WTC11 (cell line): ENCODE measurements at regions not wholly inside any gene's neighbourhood (a gene's known extent, or its start where the extent isn't known, plus 50 kb on each side); places are given as distances from the start of the nearest gene placed in this dataset.
"Not testable (repeated sequence)": the region's sequence is repeated elsewhere in the genome, so short reads cannot be mapped to it uniquely, and the experiment has no call there.

ENCODE experiments used
- ATAC-seq: fragments of 200-7000 bp; cut with Tn5 transposase; 2 replicates; pipeline ENCODE4 v1.10.0; 2021; ENCODE audit warnings: mild to moderate bottlenecking, moderate library complexity
- CTCF ChIA-PET: fragments of 300-600 bp; sonication (Branson Sonifier 250); formaldehyde crosslinking; loops from one replicate; lab custom pipeline; 2021; ENCODE audit warnings: antibody characterized with exemption; lab: Charles Lee
- POLR2A ChIA-PET: fragments of 350-600 bp; sonication (Branson Sonifier 250); formaldehyde crosslinking; loops from one replicate; lab custom pipeline; 2021; ENCODE audit warnings: antibody characterized with exemption; lab: Charles Lee
- DNase-seq: peaks from one replicate; pipeline ENCODE4 v3.0.0; 2021; ENCODE audit warnings: low spot score
- H3K27ac Mint-ChIP-seq: 2 replicates; pipeline ENCODE4 v1.8.0; 2021; ENCODE audit warnings: mixed read lengths
- H3K27me3 Mint-ChIP-seq: 2 replicates; pipeline ENCODE4 v1.8.0; 2021; ENCODE audit warnings: low read depth, mild to moderate bottlenecking, moderate library complexity, mixed read lengths
- H3K36me3 Mint-ChIP-seq: 2 replicates; pipeline ENCODE4 v1.8.0; 2021; ENCODE audit warnings: mixed read lengths
- H3K4me1 Mint-ChIP-seq: 2 replicates; pipeline ENCODE4 v1.8.0; 2022; ENCODE audit warnings: mixed read lengths
- H3K4me3 Mint-ChIP-seq: 2 replicates; pipeline ENCODE4 v1.8.0; 2021; ENCODE audit warnings: mild to moderate bottlenecking, moderate library complexity, mixed read lengths
- H3K9me3 Mint-ChIP-seq: 2 replicates; pipeline ENCODE4 v1.8.0; 2021; ENCODE audit warnings: mixed read lengths
- ATF6 ChIP-seq: sonication (generic); formaldehyde crosslinking; IDR thresholded peaks from 2 replicates; pipeline ENCODE4 v1.8.1; 2023; ENCODE audit warnings: mild to moderate bottlenecking, missing genetic modification reagents
- CDX4 ChIP-seq: fragments of 250-450 bp; sonication (Bioruptor Pico); IDR thresholded peaks from 2 replicates; pipeline ENCODE4 v1.9.0; 2021; ENCODE audit warnings: moderate library complexity, mild to moderate bottlenecking, inconsistent platforms, borderline replicate concordance
- CREB1 ChIP-seq: sonication (generic); formaldehyde crosslinking; IDR thresholded peaks from 2 replicates; pipeline ENCODE4 v1.8.0; 2023; ENCODE audit warnings: mild to moderate bottlenecking, missing genetic modification reagents
- E2F1 ChIP-seq: sonication (generic); formaldehyde crosslinking; IDR thresholded peaks from 2 replicates; pipeline ENCODE4 v1.8.0; 2022; ENCODE audit warnings: mild to moderate bottlenecking, missing genetic modification reagents
- E2F5 ChIP-seq: sonication (generic); formaldehyde crosslinking; IDR thresholded peaks from 2 replicates; pipeline ENCODE4 v1.8.1; 2022; ENCODE audit warnings: mild to moderate bottlenecking, moderate library complexity, missing genetic modification reagents
- ESRRA ChIP-seq: sonication (generic); formaldehyde crosslinking; IDR thresholded peaks from 2 replicates; pipeline ENCODE4 v1.8.1; 2022; ENCODE audit warnings: mild to moderate bottlenecking, missing genetic modification reagents, borderline replicate concordance
- GABPB1 ChIP-seq: sonication (generic); formaldehyde crosslinking; IDR thresholded peaks from 2 replicates; pipeline ENCODE4 v1.8.1; 2023; ENCODE audit warnings: mild to moderate bottlenecking, missing genetic modification reagents
- GRHL2 ChIP-seq: fragments of 250-450 bp; sonication (Bioruptor Pico); IDR thresholded peaks from 2 replicates; pipeline ENCODE4 v1.8.0; 2022; ENCODE audit warnings: mild to moderate bottlenecking, moderate library complexity; ENCODE audit not compliant: insufficient replicate concordance, severe bottlenecking
- KAT7 ChIP-seq: sonication (generic); formaldehyde crosslinking; IDR thresholded peaks from 2 replicates; pipeline ENCODE4 v1.8.1; 2023; ENCODE audit warnings: missing genetic modification reagents, mild to moderate bottlenecking, borderline replicate concordance
- NFE2L1 ChIP-seq: sonication (generic); formaldehyde crosslinking; IDR thresholded peaks from 2 replicates; pipeline ENCODE4 v1.8.1; 2023; ENCODE audit warnings: missing genetic modification reagents
- NR2C2 ChIP-seq: sonication (generic); formaldehyde crosslinking; IDR thresholded peaks from 2 replicates; pipeline ENCODE4 v1.8.0; 2022; ENCODE audit warnings: mild to moderate bottlenecking, missing genetic modification reagents
- RELA ChIP-seq: sonication (generic); formaldehyde crosslinking; IDR thresholded peaks from 2 replicates; pipeline ENCODE4 v1.8.1; 2022; ENCODE audit warnings: missing genetic modification reagents, mild to moderate bottlenecking, borderline replicate concordance
- SP1 ChIP-seq: sonication (generic); formaldehyde crosslinking; conservative IDR thresholded peaks from 2 replicates; pipeline ENCODE4 v1.8.1; 2022; ENCODE audit warnings: missing genetic modification reagents
- STAT6 ChIP-seq: sonication (generic); formaldehyde crosslinking; conservative IDR thresholded peaks from 2 replicates; pipeline ENCODE4 v1.8.1; 2023; ENCODE audit warnings: mild to moderate bottlenecking, low read depth, missing genetic modification reagents, moderate library complexity
- ZBTB43 ChIP-seq: sonication (generic); formaldehyde crosslinking; IDR thresholded peaks from 2 replicates; pipeline ENCODE4 v1.8.1; 2023; ENCODE audit warnings: mild to moderate bottlenecking, missing genetic modification reagents
- ZMAT4 ChIP-seq: fragments of 250-450 bp; sonication (Bioruptor Pico); IDR thresholded peaks from 2 replicates; pipeline ENCODE4 v1.9.0; 2021; ENCODE audit warnings: mild to moderate bottlenecking
- ZNF532 ChIP-seq: fragments of 250-450 bp; sonication (Bioruptor Pico); IDR thresholded peaks from 2 replicates; pipeline ENCODE4 v1.9.0; 2021; ENCODE audit warnings: mild to moderate bottlenecking, borderline replicate concordance

GRCh38 chrX:96483647-96484160 is 200.9 kb upstream of the DIAPH2 start:
- Mint-ChIP-seq H3K9me3 (peaks cover 10% of the 10 kb centered on the region), H3K27ac (no peak overlapping the region), H3K4me3 (no peak overlapping the region; the same call in 1 of the 2 replicates), H3K36me3 (0 out of 2 replicates have a peak, but pooled peaks cover 5% of the 10 kb centered on the region)
- no peak for TF ChIP-seq ZNF532 (CRISPR knock-in tag)
- no peak for TF ChIP-seq E2F5 (CRISPR knock-in tag)
- no peak for TF ChIP-seq NR2C2
- TF ChIP-seq ATF6 (CRISPR knock-in tag): no peak
- no peak for TF ChIP-seq ZBTB43 (CRISPR knock-in tag)
- TF ChIP-seq GABPB1 (CRISPR knock-in tag): no peak
- no peak for TF ChIP-seq ESRRA (CRISPR knock-in tag)
- TF ChIP-seq CDX4 (CRISPR knock-in tag): no peak
- no peak for TF ChIP-seq SP1 (CRISPR knock-in tag)
- TF ChIP-seq STAT6 (CRISPR knock-in tag): no peak
- TF ChIP-seq ZMAT4: no peak
- TF ChIP-seq KAT7 (CRISPR knock-in tag): no peak
- no peak for TF ChIP-seq RELA (CRISPR knock-in tag)
- no peak for TF ChIP-seq NFE2L1
- TF ChIP-seq GRHL2 (CRISPR knock-in tag): no peak
- no peak for TF ChIP-seq CREB1
- TF ChIP-seq E2F1 (CRISPR knock-in tag): no peak
- TF ChIP-seq, all 79 proteins: peak for 0
- Mint-ChIP-seq H3K27me3 (peaks cover 16% of the 10 kb centered on the region), H3K4me1 (peaks cover 24% of the 10 kb centered on the region)
- DNase-seq: no peak
- ATAC-seq: peak; percentile 69
- CTCF ChIA-PET: no interaction called here
- POLR2A ChIA-PET: no interaction called here

- H3K4me1 Mint-ChIP-seq: peaks cover 24% of the 10 kb centered on the region
- DNase-seq, POLR2A ChIA-PET, CTCF ChIA-PET, H3K4me3 Mint-ChIP-seq, H3K36me3 Mint-ChIP-seq, H3K27ac Mint-ChIP-seq, ATAC-seq: not testable (repeated sequence)
- peaks cover 14% of the 10 kb centered on the region for H3K27me3 Mint-ChIP-seq
- H3K9me3 Mint-ChIP-seq: peaks cover 10% of the 10 kb centered on the region
Measured at GRCh38 chrX:96486687-96487086, 198.0 kb upstream of the DIAPH2 start.
